ENCODE measurements at regions not wholly inside any gene's neighbourhood (a gene's known extent, or its start where the extent isn't known, plus 50 kb on each side); places are given as distances from the start of the nearest gene placed in this dataset.

- no peak for TF ChIP-seq ATF3 (IDR thresholded peaks at IDR 0.05)
- TF ChIP-seq GABPA (IDR thresholded peaks at IDR 0.05 in 1 of 2, conservative IDR thresholded peaks at IDR 0.05 in 1 of 2): no peak
- no peak for TF ChIP-seq EGR1 (IDR thresholded peaks at IDR 0.05; ENCODE audit: low read depth in 2 of 2)
- peak; percentile 78 to 88 for TF ChIP-seq HNF4A (conservative IDR thresholded peaks at IDR 0.05)
- no peak for TF ChIP-seq NR2F2 (IDR thresholded peaks at IDR 0.05)
- no peak for TF ChIP-seq FOXA1 (IDR thresholded peaks at IDR 0.05)
- peak in 1 of 2 donors; percentile 42 for TF ChIP-seq RXRA (IDR thresholded peaks at IDR 0.05)
Observed at GRCh38 chr9:106146066-106146840, 451.9 kb downstream of the TMEM38B start (continued).

GRCh38 chr9:106146886-106147285 lies 452.5 kb downstream of the TMEM38B start:
- H3K27me3 ChIP-seq (ENCODE audit: control insufficient read depth in 4 of 4, insufficient read depth in 4 of 4, low read length in 3 of 4): no peaks in the 10 kb centered on the region
- H3K27ac ChIP-seq (ENCODE audit: low read depth in 1 of 2, low read length in 2 of 2): peak overlapping the region; percentile 60 to 68
- no peak overlapping the region for H3K9ac ChIP-seq (ENCODE audit: low read depth in 1 of 2, low read length in 2 of 2)
- TF ChIP-seq TAF1 (conservative IDR thresholded peaks at IDR 0.05) (no peak), FOXA1 (IDR thresholded peaks at IDR 0.05) (no peak), HNF4G (IDR thresholded peaks at IDR 0.05) (peak; percentile 70), CTCF (IDR thresholded peaks at IDR 0.05; ENCODE audit: low read depth, low read length, missing input control) (no peak), SP1 (IDR thresholded peaks at IDR 0.05) (peak; percentile 68), RXRA (IDR thresholded peaks at IDR 0.05) (peak in 1 of 2 donors; percentile 47), EGR1 (IDR thresholded peaks at IDR 0.05; ENCODE audit: low read depth in 2 of 2) (no peak), NR2F2 (IDR thresholded peaks at IDR 0.05) (no peak), GABPA (IDR thresholded peaks at IDR 0.05 in 1 of 2, conservative IDR thresholded peaks at IDR 0.05 in 1 of 2) (peak in 1 of 2 donors; percentile 35), RAD21 (IDR thresholded peaks at IDR 0.05) (peak in 1 of 2 donors; percentile 22), ATF3 (IDR thresholded peaks at IDR 0.05) (no peak), HNF4A (conservative IDR thresholded peaks at IDR 0.05) (peak; percentile 85 to 87), FOXA2 (IDR thresholded peaks at IDR 0.05) (no peak), YY1 (IDR thresholded peaks at IDR 0.05) (peak; percentile 87), JUND (IDR thresholded peaks at IDR 0.05) (peak in 1 of 2 donors; percentile 41)
- TF ChIP-seq, protein P1, sequence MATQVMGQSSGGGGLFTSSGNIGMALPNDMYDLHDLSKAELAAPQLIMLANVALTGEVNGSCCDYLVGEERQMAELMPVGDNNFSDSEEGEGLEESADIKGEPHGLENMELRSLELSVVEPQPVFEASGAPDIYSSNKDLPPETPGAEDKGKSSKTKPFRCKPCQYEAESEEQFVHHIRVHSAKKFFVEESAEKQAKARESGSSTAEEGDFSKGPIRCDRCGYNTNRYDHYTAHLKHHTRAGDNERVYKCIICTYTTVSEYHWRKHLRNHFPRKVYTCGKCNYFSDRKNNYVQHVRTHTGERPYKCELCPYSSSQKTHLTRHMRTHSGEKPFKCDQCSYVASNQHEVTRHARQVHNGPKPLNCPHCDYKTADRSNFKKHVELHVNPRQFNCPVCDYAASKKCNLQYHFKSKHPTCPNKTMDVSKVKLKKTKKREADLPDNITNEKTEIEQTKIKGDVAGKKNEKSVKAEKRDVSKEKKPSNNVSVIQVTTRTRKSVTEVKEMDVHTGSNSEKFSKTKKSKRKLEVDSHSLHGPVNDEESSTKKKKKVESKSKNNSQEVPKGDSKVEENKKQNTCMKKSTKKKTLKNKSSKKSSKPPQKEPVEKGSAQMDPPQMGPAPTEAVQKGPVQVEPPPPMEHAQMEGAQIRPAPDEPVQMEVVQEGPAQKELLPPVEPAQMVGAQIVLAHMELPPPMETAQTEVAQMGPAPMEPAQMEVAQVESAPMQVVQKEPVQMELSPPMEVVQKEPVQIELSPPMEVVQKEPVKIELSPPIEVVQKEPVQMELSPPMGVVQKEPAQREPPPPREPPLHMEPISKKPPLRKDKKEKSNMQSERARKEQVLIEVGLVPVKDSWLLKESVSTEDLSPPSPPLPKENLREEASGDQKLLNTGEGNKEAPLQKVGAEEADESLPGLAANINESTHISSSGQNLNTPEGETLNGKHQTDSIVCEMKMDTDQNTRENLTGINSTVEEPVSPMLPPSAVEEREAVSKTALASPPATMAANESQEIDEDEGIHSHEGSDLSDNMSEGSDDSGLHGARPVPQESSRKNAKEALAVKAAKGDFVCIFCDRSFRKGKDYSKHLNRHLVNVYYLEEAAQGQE (IDR thresholded peaks at IDR 0.05): peak; percentile 17
- TF ChIP-seq, protein P2, sequence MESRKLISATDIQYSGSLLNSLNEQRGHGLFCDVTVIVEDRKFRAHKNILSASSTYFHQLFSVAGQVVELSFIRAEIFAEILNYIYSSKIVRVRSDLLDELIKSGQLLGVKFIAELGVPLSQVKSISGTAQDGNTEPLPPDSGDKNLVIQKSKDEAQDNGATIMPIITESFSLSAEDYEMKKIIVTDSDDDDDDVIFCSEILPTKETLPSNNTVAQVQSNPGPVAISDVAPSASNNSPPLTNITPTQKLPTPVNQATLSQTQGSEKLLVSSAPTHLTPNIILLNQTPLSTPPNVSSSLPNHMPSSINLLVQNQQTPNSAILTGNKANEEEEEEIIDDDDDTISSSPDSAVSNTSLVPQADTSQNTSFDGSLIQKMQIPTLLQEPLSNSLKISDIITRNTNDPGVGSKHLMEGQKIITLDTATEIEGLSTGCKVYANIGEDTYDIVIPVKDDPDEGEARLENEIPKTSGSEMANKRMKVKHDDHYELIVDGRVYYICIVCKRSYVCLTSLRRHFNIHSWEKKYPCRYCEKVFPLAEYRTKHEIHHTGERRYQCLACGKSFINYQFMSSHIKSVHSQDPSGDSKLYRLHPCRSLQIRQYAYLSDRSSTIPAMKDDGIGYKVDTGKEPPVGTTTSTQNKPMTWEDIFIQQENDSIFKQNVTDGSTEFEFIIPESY (IDR thresholded peaks at IDR 0.05): peak; percentile 45
- TF ChIP-seq, protein P3, sequence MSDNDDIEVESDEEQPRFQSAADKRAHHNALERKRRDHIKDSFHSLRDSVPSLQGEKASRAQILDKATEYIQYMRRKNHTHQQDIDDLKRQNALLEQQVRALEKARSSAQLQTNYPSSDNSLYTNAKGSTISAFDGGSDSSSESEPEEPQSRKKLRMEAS (IDR thresholded peaks at IDR 0.05): peak; percentile 59
- no peak overlapping the region for H3K4me3 ChIP-seq (ENCODE audit: low read depth in 1 of 3, low read length in 3 of 3)
- peaks cover 6 to 24% (median 15%) of the 10 kb centered on the region in 4 donors for H3K4me1 ChIP-seq (ENCODE audit: control insufficient read depth in 4 of 4, insufficient read depth in 4 of 4, low read length in 3 of 4)
- no peaks in the 10 kb centered on the region for H3K9me3 ChIP-seq (ENCODE audit: control insufficient read depth in 4 of 4, low read length in 3 of 4)
- no peak for DNase-seq (ENCODE audit: low spot score)
- no peaks in the 10 kb centered on the region for H3K36me3 ChIP-seq (ENCODE audit: control insufficient read depth in 4 of 4, insufficient read depth in 3 of 4, low read depth in 1 of 4, low read length in 3 of 4)

Data from liver (tissue), 7 donors.